ENCODE measurements at regions not wholly inside any gene's neighbourhood (a gene's known extent, or its start where the extent isn't known, plus 50 kb on each side); places are given as distances from the start of the nearest gene placed in this dataset.

GRCh38 chr10:25707572-25707971, 226.5 kb upstream of the MYO3A start:
- no peak overlapping the region for H3K4me3 ChIP-seq
- no peaks in the 10 kb centered on the region for H3K9me3 ChIP-seq
- no peaks in the 10 kb centered on the region for H3K4me1 ChIP-seq
- no peaks in the 10 kb centered on the region for H3K36me3 ChIP-seq
- DNase-seq (no peak), ATAC-seq (no peak)
- no peak overlapping the region for H3K27ac ChIP-seq
- intact Hi-C loops (cut with DNase I) = no loop called here
- TF ChIP-seq CTCF (IDR thresholded peaks at IDR 0.05) = no peak
- no peaks in the 10 kb centered on the region for H3K27me3 ChIP-seq

DNA sequence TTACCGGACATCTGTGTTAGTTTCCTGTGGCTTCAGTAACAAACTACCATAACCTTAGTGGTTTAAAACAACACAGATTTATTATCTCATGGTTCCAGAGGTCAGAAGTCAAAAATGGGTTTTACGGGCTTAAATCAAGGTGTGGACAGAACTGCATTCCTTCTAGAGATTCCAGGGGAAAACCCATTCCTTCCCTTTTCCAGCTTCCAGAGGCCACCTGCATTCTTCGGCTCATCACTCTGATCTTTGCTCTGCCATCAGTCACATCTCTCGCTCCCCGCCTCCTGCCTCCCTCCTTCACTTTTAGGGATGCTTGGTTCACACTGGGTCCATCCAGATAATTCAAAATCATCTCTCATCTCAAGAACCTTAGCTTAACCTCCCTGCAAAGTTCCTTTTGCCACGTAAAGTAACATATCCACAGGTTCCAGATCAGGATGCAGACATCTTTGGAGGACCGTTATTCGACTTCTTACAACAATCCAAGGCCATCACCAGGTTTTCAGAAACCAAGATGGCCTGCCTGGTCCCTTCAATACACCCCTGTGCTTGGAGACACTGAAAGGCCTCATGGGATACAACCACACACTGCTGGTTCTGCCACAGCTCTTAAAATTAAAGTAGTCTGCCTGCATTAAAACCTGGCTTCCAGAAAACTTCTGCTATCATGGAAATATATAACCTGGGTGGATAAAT, 225.9 kb upstream of the MYO3A start:
- Histone ChIP-seq H3K4me1 (no peaks in the 10 kb centered on the region), H3K27ac (no peak overlapping the region), H3K9me3 (no peaks in the 10 kb centered on the region), H3K4me3 (no peak overlapping the region), H3K36me3 (no peaks in the 10 kb centered on the region), H3K27me3 (no peaks in the 10 kb centered on the region)
- ATAC-seq = no peak
- no peak for TF ChIP-seq CTCF (IDR thresholded peaks at IDR 0.05)
- intact Hi-C loops (cut with DNase I) = no loop called here
- DNase-seq = no peak

- H3K9me3 ChIP-seq = no peaks in the 10 kb centered on the region
- ATAC-seq = no peak
- TF ChIP-seq CTCF (IDR thresholded peaks at IDR 0.05) = no peak
- no peaks in the 10 kb centered on the region for H3K4me1 ChIP-seq
- no peak overlapping the region for H3K27ac ChIP-seq
- DNase-seq = no peak
- no peaks in the 10 kb centered on the region for H3K36me3 ChIP-seq
- intact Hi-C loops (cut with DNase I) = no loop called here
- H3K27me3 ChIP-seq = no peaks in the 10 kb centered on the region
- no peak overlapping the region for H3K4me3 ChIP-seq
These were observed 220.2 kb upstream of the MYO3A start for GRCh38 chr10:25713894-25714240.

GRCh38 chr10:25724241-25724640, 209.8 kb upstream of the MYO3A start:
- Histone ChIP-seq H3K36me3 (no peaks in the 10 kb centered on the region), H3K27ac (no peak overlapping the region), H3K9me3 (no peaks in the 10 kb centered on the region), H3K4me3 (no peak overlapping the region), H3K4me1 (no peaks in the 10 kb centered on the region), H3K27me3 (no peaks in the 10 kb centered on the region)
- no peak for DNase-seq
- no peak for ATAC-seq
- TF ChIP-seq CTCF (IDR thresholded peaks at IDR 0.05) = no peak
- intact Hi-C loops (cut with DNase I) = no loop called here

- Histone ChIP-seq H3K27me3 (peaks cover 0 to 4% of the 10 kb centered on the region in 2 donors), H3K36me3 (no peaks in the 10 kb centered on the region), H3K9me3 (no peaks in the 10 kb centered on the region), H3K4me1 (no peaks in the 10 kb centered on the region), H3K27ac (no peak overlapping the region), H3K4me3 (no peak overlapping the region)
- peak in 2 of 4 donors; percentile 34 to 49 for DNase-seq
- intact Hi-C loops (cut with DNase I) = no loop called here
- peak; percentile 47 to 64 for TF ChIP-seq CTCF (IDR thresholded peaks at IDR 0.05)
- ATAC-seq = peak; percentile 75
These were observed 207.9 kb upstream of the MYO3A start for GRCh38 chr10:25725917-25726716.
